Upper lobe of left lung (tissue), 6 donors: ENCODE measurements at regions not wholly inside any gene's neighbourhood (a gene's known extent, or its start where the extent isn't known, plus 50 kb on each side); places are given as distances from the start of the nearest gene placed in this dataset.

ENCODE experiments used
- ATAC-seq, 2 donors: fragments of 200-7000 bp; cut with Tn5 transposase; one replicate each; pipeline ENCODE4 v1.9.1; 2022; ENCODE audit warnings: mild to moderate bottlenecking in 2 of 2, moderate library complexity in 2 of 2; ENCODE audit not compliant: low FRiP score in 2 of 2
- DNase-seq, 2 donors: peaks; one replicate each; pipeline ENCODE4 v3.0.0-alpha.2; 2019 to 2020
- H3K27ac ChIP-seq, 4 donors: fragments of 200-600 bp; sonication (generic); one replicate each; pipeline ENCODE4 v1.5.1; 2016 to 2019
- H3K27me3 ChIP-seq, 4 donors: fragments of 200-600 bp; sonication (generic); one replicate each; pipeline ENCODE4 v1.5.1; 2017 to 2019
- H3K36me3 ChIP-seq, 4 donors: fragments of 200-600 bp; sonication (generic); one replicate each; pipeline ENCODE4 v1.5.1; 2016 to 2019
- H3K4me1 ChIP-seq, 4 donors: fragments of 200-600 bp; sonication (generic); one replicate each; pipeline ENCODE4 v1.5.1; 2018 to 2019
- H3K4me3 ChIP-seq, 4 donors: fragments of 200-600 bp; sonication (generic); one replicate each; pipeline ENCODE4 v1.5.1; 2017 to 2019; ENCODE audit warnings: mild to moderate bottlenecking in 2 of 4, moderate library complexity in 1 of 4
- H3K9me3 ChIP-seq, 4 donors: fragments of 200-600 bp; sonication (generic); one replicate each; pipeline ENCODE4 v1.5.1; 2018 to 2019
- EP300 ChIP-seq, 4 donors: sonication (generic); formaldehyde crosslinking; IDR thresholded peaks; one replicate each; pipeline ENCODE4 v1.5.1; 2017; ENCODE audit warnings: antibody characterized with exemption in 4 of 4, control low read depth in 2 of 4
- POLR2A ChIP-seq, 4 donors: fragments of 450-650 bp; IDR thresholded peaks; one replicate each; pipeline ENCODE4 v1.5.1; 2016 to 2017; ENCODE audit warnings: antibody characterized with exemption in 4 of 4, mild to moderate bottlenecking in 2 of 4
- POLR2AphosphoS5 ChIP-seq, 2 donors: sonication (generic); formaldehyde crosslinking; IDR thresholded peaks; one replicate each; pipeline ENCODE4 v1.5.1; 2017; ENCODE audit warnings: antibody characterized with exemption in 2 of 2
- WGBS, 2 donors: methylation state at CpG; one replicate each; pipeline ENCODE4 v1.1.5; 2017 to 2018; 5-methylcytosine and 5-hydroxymethylcytosine counted together
- TF ChIP-seq, protein P1 (sequence below), 6 experiments: fragments of 450-650 bp in 4 of 6; fragments of 200-600 bp in 2 of 6; sonication (generic) in 2 of 6; IDR thresholded peaks; one replicate each; pipeline ENCODE4 v1.5.1; 2016 to 2019; ENCODE audit warnings: antibody characterized with exemption in 6 of 6
- donor health status: DM: no; HTN: no; CAD: no; lungs with moderate emphysema.
- donor health status: DM: no; HTN: yes; CAD: no; lungs with severe emphysema.

DNA sequence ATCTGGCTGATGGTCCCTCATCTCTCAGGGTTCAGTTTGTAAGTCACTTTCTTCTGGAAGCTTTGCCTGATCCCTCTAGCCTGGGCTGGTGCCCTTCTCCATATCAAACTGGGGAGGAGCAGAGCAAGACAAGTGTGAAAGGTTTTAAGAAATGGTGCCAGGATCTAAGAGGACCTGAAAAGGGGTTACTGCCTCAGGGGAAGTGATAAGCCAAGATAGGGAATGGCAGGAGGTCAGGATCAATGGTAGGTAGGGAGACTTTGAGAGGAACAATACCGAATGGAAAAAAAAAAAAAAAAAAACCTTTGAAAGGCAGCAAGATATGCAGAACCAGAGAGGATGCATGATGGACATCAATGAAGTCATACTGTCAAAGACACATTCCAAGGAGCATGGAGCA, 67.5 kb upstream of the TLR4 start:
- H3K27ac ChIP-seq = no peak overlapping the region
- WGBS, 2 donors = 58 to 68% methylated on average over 1 of the region's 1 CpG
- ATAC-seq = no peak
- no peak for DNase-seq
- H3K9me3 ChIP-seq = no peaks in the 10 kb centered on the region
- no peak overlapping the region for H3K4me3 ChIP-seq
- H3K36me3 ChIP-seq = no peaks in the 10 kb centered on the region
- TF ChIP-seq POLR2AphosphoS5 (IDR thresholded peaks at IDR 0.05) (no peak), POLR2A (IDR thresholded peaks at IDR 0.05) (no peak), EP300 (IDR thresholded peaks at IDR 0.05) (no peak)
- TF ChIP-seq, protein P1, sequence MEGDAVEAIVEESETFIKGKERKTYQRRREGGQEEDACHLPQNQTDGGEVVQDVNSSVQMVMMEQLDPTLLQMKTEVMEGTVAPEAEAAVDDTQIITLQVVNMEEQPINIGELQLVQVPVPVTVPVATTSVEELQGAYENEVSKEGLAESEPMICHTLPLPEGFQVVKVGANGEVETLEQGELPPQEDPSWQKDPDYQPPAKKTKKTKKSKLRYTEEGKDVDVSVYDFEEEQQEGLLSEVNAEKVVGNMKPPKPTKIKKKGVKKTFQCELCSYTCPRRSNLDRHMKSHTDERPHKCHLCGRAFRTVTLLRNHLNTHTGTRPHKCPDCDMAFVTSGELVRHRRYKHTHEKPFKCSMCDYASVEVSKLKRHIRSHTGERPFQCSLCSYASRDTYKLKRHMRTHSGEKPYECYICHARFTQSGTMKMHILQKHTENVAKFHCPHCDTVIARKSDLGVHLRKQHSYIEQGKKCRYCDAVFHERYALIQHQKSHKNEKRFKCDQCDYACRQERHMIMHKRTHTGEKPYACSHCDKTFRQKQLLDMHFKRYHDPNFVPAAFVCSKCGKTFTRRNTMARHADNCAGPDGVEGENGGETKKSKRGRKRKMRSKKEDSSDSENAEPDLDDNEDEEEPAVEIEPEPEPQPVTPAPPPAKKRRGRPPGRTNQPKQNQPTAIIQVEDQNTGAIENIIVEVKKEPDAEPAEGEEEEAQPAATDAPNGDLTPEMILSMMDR (IDR thresholded peaks at IDR 0.05) = no peak
- H3K27me3 ChIP-seq = no peaks in the 10 kb centered on the region
- no peaks in the 10 kb centered on the region for H3K4me1 ChIP-seq

GRCh38 chr9:117625154-117625553, 79.0 kb upstream of the TLR4 start:
- Histone ChIP-seq H3K4me3 (no peak overlapping the region), H3K4me1 (no peaks in the 10 kb centered on the region), H3K9me3 (peaks cover 0 to 15% (median 8%) of the 10 kb centered on the region in 4 donors), H3K27me3 (no peaks in the 10 kb centered on the region), H3K36me3 (no peaks in the 10 kb centered on the region), H3K27ac (no peak overlapping the region)
- no peak for DNase-seq
- no peak for TF ChIP-seq EP300 (IDR thresholded peaks at IDR 0.05)
- TF ChIP-seq POLR2AphosphoS5 (IDR thresholded peaks at IDR 0.05) = no peak
- TF ChIP-seq POLR2A (IDR thresholded peaks at IDR 0.05) = no peak
- 83 to 95% methylated on average over 1 of the region's 1 CpG for WGBS, 2 donors
- ATAC-seq = no peak

- 67 to 77% methylated on average over 3 of the region's 3 CpGs for WGBS, 2 donors
- TF ChIP-seq POLR2A (IDR thresholded peaks at IDR 0.05) (no peak), EP300 (IDR thresholded peaks at IDR 0.05) (no peak)
- Histone ChIP-seq H3K27me3 (no peaks in the 10 kb centered on the region), H3K9me3 (peaks cover 0 to 15% (median 8%) of the 10 kb centered on the region in 4 donors), H3K27ac (no peak overlapping the region), H3K4me3 (no peak overlapping the region), H3K36me3 (no peaks in the 10 kb centered on the region), H3K4me1 (no peaks in the 10 kb centered on the region)
- DNase-seq (no peak), ATAC-seq (no peak)
Measured at GRCh38 chr9:117624106-117624505, 80.1 kb upstream of the TLR4 start.

DNA sequence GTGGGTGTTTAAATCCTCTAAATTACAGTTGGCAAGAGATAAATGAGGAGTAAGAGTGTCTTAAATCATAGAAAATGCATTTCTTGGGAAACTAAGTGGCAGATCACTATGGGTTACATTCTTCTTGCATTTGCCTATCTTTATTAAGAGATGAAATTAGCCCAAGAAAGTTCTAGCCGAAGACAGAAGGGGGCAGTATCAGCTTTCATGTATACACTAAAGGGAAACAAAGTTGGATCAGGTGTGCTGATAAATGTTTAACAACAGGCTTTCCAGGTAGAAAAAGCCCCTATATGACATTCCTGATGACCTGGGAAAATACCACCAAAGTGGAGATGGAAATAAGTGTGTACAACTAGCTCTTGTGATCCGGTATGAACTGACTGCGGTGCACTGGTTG, 81.9 kb upstream of the TLR4 start:
- Histone ChIP-seq H3K27me3 (no peaks in the 10 kb centered on the region), H3K9me3 (peaks cover 0 to 15% (median 8%) of the 10 kb centered on the region in 4 donors), H3K4me3 (no peak overlapping the region), H3K27ac (no peak overlapping the region), H3K4me1 (no peaks in the 10 kb centered on the region), H3K36me3 (no peaks in the 10 kb centered on the region)
- 84 to 90% methylated on average over 3 of the region's 3 CpGs for WGBS, 2 donors
- no peak for TF ChIP-seq POLR2AphosphoS5 (IDR thresholded peaks at IDR 0.05)
- TF ChIP-seq POLR2A (IDR thresholded peaks at IDR 0.05) = no peak
- TF ChIP-seq, protein P1 (IDR thresholded peaks at IDR 0.05) = no peak
- no peak for TF ChIP-seq EP300 (IDR thresholded peaks at IDR 0.05)
- DNase-seq (no peak), ATAC-seq (no peak)

- no peaks in the 10 kb centered on the region for H3K27me3 ChIP-seq
- no peak for DNase-seq
- no peak overlapping the region for H3K4me3 ChIP-seq
- H3K27ac ChIP-seq = no peak overlapping the region
- H3K9me3 ChIP-seq = no peaks in the 10 kb centered on the region
- H3K4me1 ChIP-seq = no peaks in the 10 kb centered on the region
- H3K36me3 ChIP-seq = no peaks in the 10 kb centered on the region
- WGBS, 2 donors = 40 to 57% methylated on average over 3 of the region's 3 CpGs
- no peak for ATAC-seq
- TF ChIP-seq EP300 (IDR thresholded peaks at IDR 0.05) (no peak), POLR2AphosphoS5 (IDR thresholded peaks at IDR 0.05) (no peak)
Measured at GRCh38 chr9:117616431-117616831, 87.8 kb upstream of the TLR4 start.

GRCh38 chr9:117612317-117612716, 91.9 kb upstream of the TLR4 start:
- H3K4me3 ChIP-seq = no peak overlapping the region
- TF ChIP-seq, protein P1 (IDR thresholded peaks at IDR 0.05) = no peak
- no peak for TF ChIP-seq EP300 (IDR thresholded peaks at IDR 0.05)
- no peak for TF ChIP-seq POLR2AphosphoS5 (IDR thresholded peaks at IDR 0.05)
- TF ChIP-seq POLR2A (IDR thresholded peaks at IDR 0.05) = no peak
- H3K27me3 ChIP-seq = no peaks in the 10 kb centered on the region
- DNase-seq = no peak
- ATAC-seq = no peak
- H3K4me1 ChIP-seq = no peaks in the 10 kb centered on the region
- no peaks in the 10 kb centered on the region for H3K36me3 ChIP-seq
- WGBS, 2 donors = 25 to 57% methylated on average over 1 of the region's 1 CpG
- H3K27ac ChIP-seq = no peak overlapping the region
- H3K9me3 ChIP-seq = no peaks in the 10 kb centered on the region
